ENCODE measurements at regions not wholly inside any gene's neighbourhood (a gene's known extent, or its start where the extent isn't known, plus 50 kb on each side); places are given as distances from the start of the nearest gene placed in this dataset.

DNA sequence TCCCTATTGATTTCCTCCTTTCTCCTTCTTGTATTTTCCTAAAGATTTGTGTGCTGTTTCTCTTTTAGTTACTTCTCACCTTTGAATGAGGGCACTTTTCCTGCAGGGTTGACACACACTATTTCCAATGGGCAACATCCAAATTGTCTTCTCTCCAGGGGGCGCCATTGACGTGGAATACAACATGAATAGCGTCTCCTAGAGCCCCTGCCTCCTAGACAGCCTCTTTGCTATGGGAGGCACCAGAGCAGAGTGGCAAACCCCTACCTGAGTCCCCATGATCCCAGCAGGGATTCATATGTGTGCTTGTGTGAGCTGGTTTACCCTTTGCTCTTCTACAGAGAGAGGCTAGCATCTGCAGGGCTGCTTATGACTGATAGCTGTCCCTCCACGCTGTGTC is 61.3 kb upstream of the ITSN2 start:
- DNase-seq (ENCODE audit: low spot score in 2 of 2), result no peak
- Histone ChIP-seq H3K27ac (no peak overlapping the region), H3K4me1 (no peaks in the 10 kb centered on the region), H3K36me3 (no peaks in the 10 kb centered on the region), H3K9me3 (no peaks in the 10 kb centered on the region), H3K27me3 (no peaks in the 10 kb centered on the region), H3K4me3 (no peak overlapping the region)
- WGBS, result 28% methylated on average over 4 of the region's 4 CpGs
- TF ChIP-seq POLR2AphosphoS5 (IDR thresholded peaks at IDR 0.05), result no peak
- TF ChIP-seq, protein P1, sequence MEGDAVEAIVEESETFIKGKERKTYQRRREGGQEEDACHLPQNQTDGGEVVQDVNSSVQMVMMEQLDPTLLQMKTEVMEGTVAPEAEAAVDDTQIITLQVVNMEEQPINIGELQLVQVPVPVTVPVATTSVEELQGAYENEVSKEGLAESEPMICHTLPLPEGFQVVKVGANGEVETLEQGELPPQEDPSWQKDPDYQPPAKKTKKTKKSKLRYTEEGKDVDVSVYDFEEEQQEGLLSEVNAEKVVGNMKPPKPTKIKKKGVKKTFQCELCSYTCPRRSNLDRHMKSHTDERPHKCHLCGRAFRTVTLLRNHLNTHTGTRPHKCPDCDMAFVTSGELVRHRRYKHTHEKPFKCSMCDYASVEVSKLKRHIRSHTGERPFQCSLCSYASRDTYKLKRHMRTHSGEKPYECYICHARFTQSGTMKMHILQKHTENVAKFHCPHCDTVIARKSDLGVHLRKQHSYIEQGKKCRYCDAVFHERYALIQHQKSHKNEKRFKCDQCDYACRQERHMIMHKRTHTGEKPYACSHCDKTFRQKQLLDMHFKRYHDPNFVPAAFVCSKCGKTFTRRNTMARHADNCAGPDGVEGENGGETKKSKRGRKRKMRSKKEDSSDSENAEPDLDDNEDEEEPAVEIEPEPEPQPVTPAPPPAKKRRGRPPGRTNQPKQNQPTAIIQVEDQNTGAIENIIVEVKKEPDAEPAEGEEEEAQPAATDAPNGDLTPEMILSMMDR (IDR thresholded peaks at IDR 0.05), result peak in 1 of 2 donors; percentile 13

DNA sequence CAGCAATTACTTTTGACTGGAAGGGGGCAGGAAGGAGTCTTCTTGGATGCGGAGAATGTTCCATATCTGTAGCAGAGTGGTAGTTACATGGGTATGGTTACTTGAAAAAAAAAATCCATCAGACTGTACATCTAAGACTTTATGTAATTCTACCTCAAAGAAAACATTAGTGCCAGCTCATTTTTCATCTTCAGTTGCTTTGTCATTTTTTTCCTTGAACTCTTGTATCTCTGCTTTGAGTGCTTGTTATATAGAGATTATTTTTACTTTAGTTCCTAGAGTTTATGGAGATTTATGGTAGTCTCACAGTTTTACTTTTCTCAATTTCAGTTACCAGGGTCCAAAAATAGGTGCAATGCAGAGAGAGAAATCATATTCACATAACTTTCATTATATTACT is 60.0 kb upstream of the ITSN2 start:
- H3K27me3 ChIP-seq, result no peaks in the 10 kb centered on the region
- no peak for DNase-seq (ENCODE audit: low spot score in 2 of 2)
- H3K27ac ChIP-seq, result no peak overlapping the region
- no peaks in the 10 kb centered on the region for H3K36me3 ChIP-seq
- WGBS, result 52% methylated on average over 1 of the region's 1 CpG
- TF ChIP-seq POLR2AphosphoS5 (IDR thresholded peaks at IDR 0.05), result no peak
- no peak for TF ChIP-seq EP300 (IDR thresholded peaks at IDR 0.05)
- no peak for TF ChIP-seq POLR2A (IDR thresholded peaks at IDR 0.05)
- TF ChIP-seq, protein P1 (IDR thresholded peaks at IDR 0.05), result no peak
- no peak overlapping the region for H3K4me3 ChIP-seq
- H3K9me3 ChIP-seq, result no peaks in the 10 kb centered on the region
- no peaks in the 10 kb centered on the region for H3K4me1 ChIP-seq

DNA sequence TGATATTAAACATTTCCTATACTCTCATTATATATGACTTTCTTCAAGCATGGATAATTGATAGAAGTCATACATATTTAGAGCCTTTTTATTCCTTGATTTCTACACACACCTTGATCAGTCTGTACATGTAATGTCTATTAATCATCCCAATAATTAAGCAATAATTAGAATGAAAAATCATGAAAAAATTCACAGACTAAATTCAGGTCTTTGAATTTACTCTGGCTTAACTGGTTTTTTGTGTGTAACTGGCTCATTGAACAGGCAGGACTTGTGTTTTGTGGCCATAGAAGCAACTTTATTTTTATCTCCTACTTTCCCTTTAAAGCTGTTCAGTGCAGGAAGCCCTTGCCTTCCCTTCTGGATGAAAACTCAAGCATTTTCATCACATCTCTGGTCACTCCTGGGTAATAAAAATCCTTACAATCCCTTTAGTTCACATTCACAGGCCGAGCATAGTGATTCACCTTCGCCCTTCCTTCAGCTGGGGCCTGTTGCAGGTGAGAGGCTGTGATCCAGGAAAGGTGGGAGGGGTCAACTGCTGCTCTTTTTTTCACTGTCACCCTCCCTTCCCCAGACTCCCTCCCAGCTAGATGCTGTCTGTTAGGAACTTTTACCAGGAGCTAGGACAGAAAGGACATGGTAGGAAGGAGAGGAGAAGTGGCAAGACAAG is 58.0 kb upstream of the ITSN2 start:
- no peak overlapping the region for H3K4me3 ChIP-seq
- WGBS, result 64% methylated on average over 2 of the region's 2 CpGs
- H3K36me3 ChIP-seq, result no peaks in the 10 kb centered on the region
- H3K27ac ChIP-seq, result no peak overlapping the region
- TF ChIP-seq EP300 (IDR thresholded peaks at IDR 0.05) (no peak), POLR2A (IDR thresholded peaks at IDR 0.05) (no peak), POLR2AphosphoS5 (IDR thresholded peaks at IDR 0.05) (no peak)
- TF ChIP-seq, protein P1 (IDR thresholded peaks at IDR 0.05), result no peak
- H3K9me3 ChIP-seq, result no peaks in the 10 kb centered on the region
- no peaks in the 10 kb centered on the region for H3K27me3 ChIP-seq
- no peaks in the 10 kb centered on the region for H3K4me1 ChIP-seq
- DNase-seq (ENCODE audit: low spot score in 2 of 2), result no peak

DNA sequence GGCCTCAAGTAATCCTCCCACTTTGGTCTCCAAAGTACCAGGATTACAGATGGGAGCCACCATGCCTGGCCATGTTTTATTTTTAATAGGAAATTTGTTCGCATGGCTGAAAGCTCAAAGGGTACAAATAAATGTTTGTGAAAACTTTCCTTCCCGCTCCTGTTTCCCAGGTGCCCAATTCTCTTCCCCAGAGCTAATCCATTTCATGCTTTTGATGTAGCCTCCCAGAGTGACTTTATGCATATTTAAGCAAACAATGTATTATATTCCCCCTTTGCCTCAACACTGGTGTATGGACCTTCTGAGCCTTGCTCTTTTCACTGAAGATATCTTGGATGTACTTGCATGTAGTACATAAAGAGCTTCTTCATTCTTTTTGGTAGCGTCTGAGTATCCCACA is 52.5 kb upstream of the ITSN2 start:
- TF ChIP-seq, protein P1 (IDR thresholded peaks at IDR 0.05), result no peak
- TF ChIP-seq EP300 (IDR thresholded peaks at IDR 0.05), result no peak
- no peak for TF ChIP-seq POLR2AphosphoS5 (IDR thresholded peaks at IDR 0.05)
- TF ChIP-seq POLR2A (IDR thresholded peaks at IDR 0.05), result no peak
- no peaks in the 10 kb centered on the region for H3K27me3 ChIP-seq
- no peak overlapping the region for H3K4me3 ChIP-seq
- no peak for DNase-seq (ENCODE audit: low spot score in 2 of 2)
- 92% methylated on average over 3 of the region's 3 CpGs for WGBS
- H3K36me3 ChIP-seq, result no peaks in the 10 kb centered on the region
- no peak overlapping the region for H3K27ac ChIP-seq
- H3K9me3 ChIP-seq, result no peaks in the 10 kb centered on the region
- H3K4me1 ChIP-seq, result no peaks in the 10 kb centered on the region

DNA sequence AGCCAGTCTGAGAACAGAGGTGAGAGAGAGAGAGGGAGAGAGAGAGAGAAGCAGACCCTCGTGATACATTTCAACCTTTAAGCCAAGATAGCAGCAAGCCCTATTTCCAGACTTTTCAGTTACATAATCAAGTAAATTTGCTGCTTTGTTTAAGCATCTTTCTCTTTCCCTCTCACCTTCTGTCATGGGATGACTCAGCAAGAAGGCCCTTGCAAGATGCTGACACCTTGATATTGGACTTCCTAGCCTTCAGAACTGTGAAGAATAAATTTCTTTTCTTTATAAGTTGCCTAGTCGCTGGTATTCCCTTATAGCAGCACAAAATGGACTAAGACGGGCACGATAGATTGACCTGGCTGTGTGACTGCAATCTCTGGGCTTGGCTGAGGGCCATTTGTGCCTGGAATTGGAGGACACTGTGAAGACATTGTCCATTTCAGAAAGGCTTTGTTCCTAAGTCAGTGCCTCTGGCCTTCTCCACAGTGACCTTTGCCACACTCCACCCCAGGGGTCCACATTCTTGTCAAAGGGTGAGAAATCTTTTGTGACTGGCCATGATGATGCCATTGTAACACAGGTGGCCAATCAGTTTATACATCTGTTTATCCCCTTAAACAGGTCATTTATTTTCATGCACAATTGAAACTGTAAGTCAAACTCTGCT is 51.3 kb upstream of the ITSN2 start:
- WGBS, result 95% methylated on average over 4 of the region's 4 CpGs
- TF ChIP-seq POLR2AphosphoS5 (IDR thresholded peaks at IDR 0.05), result no peak
- no peak for TF ChIP-seq POLR2A (IDR thresholded peaks at IDR 0.05)
- TF ChIP-seq, protein P1 (IDR thresholded peaks at IDR 0.05), result no peak
- TF ChIP-seq EP300 (IDR thresholded peaks at IDR 0.05), result no peak
- no peaks in the 10 kb centered on the region for H3K36me3 ChIP-seq
- no peaks in the 10 kb centered on the region for H3K27me3 ChIP-seq
- H3K4me1 ChIP-seq, result no peaks in the 10 kb centered on the region
- DNase-seq (ENCODE audit: low spot score in 2 of 2), result no peak
- H3K4me3 ChIP-seq, result no peak overlapping the region
- no peaks in the 10 kb centered on the region for H3K9me3 ChIP-seq
- no peak overlapping the region for H3K27ac ChIP-seq
